Right hindlimb (tissue), 1 donor: ENCODE measurements at regions not wholly inside any gene's neighbourhood (a gene's known extent, or its start where the extent isn't known, plus 50 kb on each side); places are given as distances from the start of the nearest gene placed in this dataset.
A peak's percentile ranks its signal among the peaks of the same experiment; 100 is the strongest.

Experiments
- DNase-seq: peaks from one replicate; pipeline ENCODE4 v3.0.0-alpha.2; 2018

GRCh38 chr6:90434094-90434493, 137.5 kb upstream of the BACH2 start:
- no peak for DNase-seq

- DNase-seq: no peak
Measured at GRCh38 chr6:90432937-90433336, 136.3 kb upstream of the BACH2 start.

- DNase-seq: no peak
Measured at GRCh38 chr6:90432041-90432775, 135.6 kb upstream of the BACH2 start.

GRCh38 chr6:90431576-90431975, 134.9 kb upstream of the BACH2 start:
- no peak for DNase-seq

- no peak for DNase-seq
Measured at GRCh38 chr6:90429713-90430112, 133.1 kb upstream of the BACH2 start.

- no peak for DNase-seq
Measured at GRCh38 chr6:90428514-90428913, 131.9 kb upstream of the BACH2 start.

- DNase-seq: no peak
Measured at GRCh38 chr6:90425161-90425641, 128.6 kb upstream of the BACH2 start.

- DNase-seq: no peak
Measured at GRCh38 chr6:90424580-90424979, 127.9 kb upstream of the BACH2 start.

GRCh38 chr6:90421666-90422065, 125.0 kb upstream of the BACH2 start:
- DNase-seq: no peak

GRCh38 chr6:90420500-90420899, 123.9 kb upstream of the BACH2 start:
- DNase-seq: no peak

- DNase-seq: no peak
Measured at GRCh38 chr6:90417385-90417784, 120.7 kb upstream of the BACH2 start.

- no peak for DNase-seq
Measured at GRCh38 chr6:90416322-90416721, 119.7 kb upstream of the BACH2 start.

- no peak for DNase-seq
Measured at GRCh38 chr6:90415178-90415577, 118.5 kb upstream of the BACH2 start.

- no peak for DNase-seq
Measured at GRCh38 chr6:90414352-90414751, 117.7 kb upstream of the BACH2 start.

GRCh38 chr6:90413867-90414266, 117.2 kb upstream of the BACH2 start:
- peak; percentile 40 for DNase-seq

GRCh38 chr6:90413396-90413795, 116.8 kb upstream of the BACH2 start:
- DNase-seq: no peak

- DNase-seq: no peak
Measured at GRCh38 chr6:90412538-90413369, 116.1 kb upstream of the BACH2 start.

- no peak for DNase-seq
Measured at GRCh38 chr6:90411292-90411781, 114.7 kb upstream of the BACH2 start.

GRCh38 chr6:90409700-90410099, 113.1 kb upstream of the BACH2 start:
- DNase-seq: no peak

- DNase-seq: no peak
Measured at GRCh38 chr6:90406957-90407356, 110.3 kb upstream of the BACH2 start.

- no peak for DNase-seq
Measured at GRCh38 chr6:90406142-90406794, 109.6 kb upstream of the BACH2 start.

- peak; percentile 67 for DNase-seq
Measured at GRCh38 chr6:90403489-90404381, 107.1 kb upstream of the BACH2 start.
